ENCODE measurements at regions not wholly inside any gene's neighbourhood (a gene's known extent, or its start where the extent isn't known, plus 50 kb on each side); places are given as distances from the start of the nearest gene placed in this dataset.

- H3K4me1 ChIP-seq: peaks cover 34% of the 10 kb centered on the region
- no peaks in the 10 kb centered on the region for H3K9me3 ChIP-seq
- H3K4me3 ChIP-seq: peak overlapping the region; percentile 20; the same call in 1 of the 3 replicates
- DNase-seq (ENCODE audit: low read depth in 1 of 2, low spot score in 1 of 2) (peak; percentile 52 to 69), ATAC-seq (peak; percentile 77 to 81), FAIRE-seq (no peak)
- CTCF ChIA-PET: interaction anchor here (0.7 to 10.5 kb wide), 3 partner anchors 12 to 31 kb away, joined by 3 to 68 read pairs (median 23); no protein-coding TSS in a partner anchor
- POLR2A ChIA-PET: no interaction called here
- peak overlapping the region; percentile 80 to 92 for H3K27ac ChIP-seq
- 25% methylated on average over 11 of the region's 13 CpGs for WGBS (ENCODE audit: missing lambda C conversion rate)
- peak overlapping the region; percentile 72 for H3K4me2 ChIP-seq
- TF ChIP-seq JUN (IDR thresholded peaks at IDR 0.05) (no peak), FOSB (CRISPR knock-in tag; IDR thresholded peaks at IDR 0.05) (no peak), REST (IDR thresholded peaks at IDR 0.05) (no peak), CBX8 (IDR thresholded peaks at IDR 0.05) (no peak), ZC3H11A (IDR thresholded peaks at IDR 0.05) (no peak), NPAS2 (CRISPR knock-in tag; IDR thresholded peaks at IDR 0.05; ENCODE audit: borderline replicate concordance) (no peak), RAD21 (conservative IDR thresholded peaks at IDR 0.05 in 1 of 2, IDR thresholded peaks at IDR 0.05 in 1 of 2) (no peak), HDAC2 (IDR thresholded peaks at IDR 0.05) (no peak), CEBPB (IDR thresholded peaks at IDR 0.05) (0 out of 4 replicates have a peak, but pooled peaks of 1 of the 2 experiments have one; percentile 18), CHD2 (IDR thresholded peaks at IDR 0.05; ENCODE audit: low read length, partially characterized antibody) (no peak), ESRRA (IDR thresholded peaks at IDR 0.05; ENCODE audit: borderline replicate concordance, low read length) (no peak), GATA3 (IDR thresholded peaks at IDR 0.05; ENCODE audit: borderline replicate concordance) (peak; percentile 48; the same call in 1 of the 2 replicates), SMC3 (IDR thresholded peaks at IDR 0.05) (no peak), TFCP2L1 (CRISPR knock-in tag; IDR thresholded peaks at IDR 0.05) (no peak), CTCF (IDR thresholded peaks at IDR 0.05) (no peak), NR3C1 (IDR thresholded peaks at IDR 0.05) (no peak), JUNB (IDR thresholded peaks at IDR 0.05) (peak; percentile 62), BCL3 (IDR thresholded peaks at IDR 0.05) (no peak), MAZ (IDR thresholded peaks at IDR 0.05; ENCODE audit: borderline replicate concordance, low read depth, low read length) (no peak), EHMT2 (IDR thresholded peaks at IDR 0.05; ENCODE audit: low read depth) (no peak), FOSL2 (IDR thresholded peaks at IDR 0.05) (0 out of 2 replicates have a peak, but pooled peaks have one; percentile 25), FOSL2 (CRISPR knock-in tag; IDR thresholded peaks at IDR 0.05) (peak; percentile 82), PBX3 (IDR thresholded peaks at IDR 0.05) (no peak), FOXS1 (CRISPR knock-in tag; IDR thresholded peaks at IDR 0.05) (no peak), TP53 (CRISPR knock-in tag; IDR thresholded peaks at IDR 0.05) (no peak), HES2 (IDR thresholded peaks at IDR 0.05) (no peak), MAX (IDR thresholded peaks at IDR 0.05) (peak; percentile 66), MYC (IDR thresholded peaks at IDR 0.05; ENCODE audit: borderline replicate concordance, low read length) (no peak), MAFK (IDR thresholded peaks at IDR 0.05; ENCODE audit: partially characterized antibody) (peak; percentile 56), HMGXB4 (CRISPR knock-in tag; IDR thresholded peaks at IDR 0.05; ENCODE audit: borderline replicate concordance) (no peak), HOXB5 (CRISPR knock-in tag; IDR thresholded peaks at IDR 0.05) (no peak)
These were observed 88.6 kb upstream of the TRIM2 start for GRCh38 chr4:153115322-153116290.
